Inflammatory macrophage treated with lipopolysaccharide for 1 hour (primary cell): ENCODE measurements at regions not wholly inside any gene's neighbourhood (a gene's known extent, or its start where the extent isn't known, plus 50 kb on each side); places are given as distances from the start of the nearest gene placed in this dataset.
"Not testable (repeated sequence)": the region's sequence is repeated elsewhere in the genome, so short reads cannot be mapped to it uniquely, and the experiment has no call there.

Source experiments
- DNase-seq, 2 donors: peaks; one replicate each; pipeline ENCODE4 v3.0.0-alpha.2; 2020 to 2022

DNA sequence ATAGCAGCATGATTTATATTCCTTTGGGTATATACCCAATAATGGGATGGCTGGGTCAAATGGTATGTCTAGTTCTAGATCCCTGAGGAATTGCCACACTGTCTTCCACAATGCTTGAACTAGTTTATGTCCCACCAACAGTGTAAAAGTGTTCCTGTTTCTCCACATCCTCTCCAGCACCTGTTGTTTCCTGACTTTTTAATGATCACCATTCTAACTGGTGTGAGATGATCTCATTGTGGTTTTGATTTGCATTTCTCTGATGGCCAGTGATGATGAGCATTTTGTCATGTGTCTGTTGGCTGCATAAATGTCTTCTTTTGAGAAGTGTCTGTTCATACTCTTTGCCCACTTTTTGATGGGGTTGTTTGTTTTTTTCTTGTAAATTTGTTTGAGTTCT is 54.0 kb upstream of the GPR89A start:
- DNase-seq: not testable (repeated sequence)

DNA sequence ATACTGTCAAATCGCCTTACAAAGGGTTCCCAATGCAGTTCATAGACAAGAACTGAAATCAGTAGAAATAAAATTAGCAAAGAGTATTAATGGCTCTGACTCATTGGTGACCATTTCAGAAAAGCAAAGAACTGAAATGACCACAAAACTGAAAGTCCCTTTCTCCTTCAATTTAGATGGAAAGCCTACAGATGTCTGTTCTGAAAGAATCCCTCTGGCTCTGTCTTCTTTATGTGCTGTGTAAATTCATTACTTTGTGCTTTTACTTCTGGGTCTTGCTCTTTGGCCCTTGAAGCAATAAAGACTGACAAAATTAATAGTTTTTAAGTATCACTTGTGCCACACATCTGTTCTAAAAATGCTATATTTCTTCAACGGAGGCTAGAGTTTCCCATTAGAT is 62.7 kb upstream of the GPR89A start:
- no peak for DNase-seq

DNA sequence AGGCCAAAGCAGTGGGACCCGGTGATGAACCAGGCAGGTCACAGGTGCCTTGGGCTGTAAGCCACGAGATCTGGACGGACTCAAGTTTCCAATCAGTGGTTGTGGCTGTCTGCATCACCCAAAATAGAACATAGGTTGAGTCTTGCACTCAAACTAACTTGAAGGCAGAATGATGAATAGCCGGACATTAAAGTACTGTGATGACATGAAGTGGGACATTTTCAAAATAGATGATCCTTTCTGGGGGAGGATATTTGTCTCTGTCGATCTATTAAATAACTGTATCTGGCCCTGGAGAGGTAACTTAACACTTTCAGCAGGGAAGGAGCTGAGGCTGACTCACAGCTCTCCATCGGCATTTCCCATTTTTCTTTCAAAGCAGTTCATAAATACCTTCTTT is 66.1 kb upstream of the GPR89A start:
- DNase-seq: not testable (repeated sequence)

DNA sequence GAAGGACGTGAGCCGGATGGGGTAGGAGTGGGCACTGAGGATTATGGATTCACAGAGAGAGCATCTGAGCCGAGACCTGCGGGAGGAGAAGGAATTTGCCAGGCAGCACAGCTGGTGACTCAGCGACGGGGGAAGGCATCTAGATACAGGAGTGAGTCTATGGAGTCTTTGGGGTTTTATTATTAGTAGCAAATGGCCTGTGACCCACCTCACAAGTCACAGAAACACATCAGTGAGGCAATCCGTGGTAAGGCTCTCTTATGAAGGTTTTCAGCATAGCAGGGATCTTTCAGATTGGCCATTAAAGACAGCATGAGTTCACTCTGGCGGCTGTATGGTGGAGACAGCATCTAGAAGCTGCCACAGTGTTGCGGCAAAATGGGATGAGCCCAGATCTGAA is 66.5 kb upstream of the GPR89A start:
- DNase-seq: not testable (repeated sequence)

DNA sequence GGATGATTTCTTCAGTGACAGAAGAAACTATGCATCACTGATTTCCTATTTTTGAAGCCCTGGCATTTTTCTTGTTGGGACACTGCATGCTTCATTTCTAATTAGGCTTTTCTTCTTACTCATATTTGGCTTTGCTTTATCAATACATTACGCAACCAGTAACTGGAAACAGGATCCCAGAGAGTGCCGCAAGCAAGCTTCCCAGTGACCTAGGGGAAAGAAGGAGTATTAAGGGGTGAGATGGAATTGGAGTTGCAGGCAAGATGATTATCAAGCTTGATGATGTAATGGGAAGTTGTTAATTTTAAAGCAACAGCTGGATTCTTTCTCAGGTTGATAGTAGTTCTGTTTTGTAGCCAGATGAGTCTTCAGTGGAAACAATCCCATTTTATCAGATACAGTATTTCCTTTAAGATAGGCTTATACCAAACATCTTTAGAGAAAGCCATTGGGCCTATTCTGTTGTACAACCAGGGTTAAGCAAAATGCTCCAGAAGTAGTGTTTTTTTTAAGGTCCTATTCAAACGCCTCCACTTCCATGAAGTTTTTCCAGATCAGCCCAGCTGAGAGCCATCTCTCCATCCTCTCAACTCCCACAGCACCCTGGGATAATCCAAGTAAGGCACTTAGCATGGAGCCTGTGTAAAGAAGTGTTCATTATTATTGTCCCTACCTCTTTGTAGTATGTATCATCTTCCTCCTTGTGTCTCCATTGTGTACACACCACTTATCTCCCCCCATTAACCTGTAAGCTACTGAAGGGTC is 69.5 kb upstream of the GPR89A start:
- not testable (repeated sequence) for DNase-seq

DNA sequence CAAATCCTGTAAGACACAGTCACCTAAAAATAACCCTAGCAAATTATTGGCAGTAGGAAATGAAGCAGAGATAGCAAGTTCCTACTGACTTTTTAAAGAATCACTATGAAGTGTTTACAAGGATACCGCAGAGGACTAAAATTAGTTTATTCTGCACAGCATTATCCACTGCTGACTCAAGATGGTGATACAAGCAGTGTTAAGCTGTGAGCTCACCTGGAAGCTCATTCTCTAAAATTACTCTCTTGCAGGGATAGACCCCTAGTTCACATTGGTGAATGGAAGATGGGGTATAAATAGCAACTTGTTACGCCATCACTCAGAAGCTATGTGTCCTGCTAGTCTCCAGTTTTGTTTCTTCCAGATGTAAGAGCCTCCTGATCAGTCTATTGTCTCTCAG is 70.8 kb upstream of the GPR89A start:
- not testable (repeated sequence) for DNase-seq

DNA sequence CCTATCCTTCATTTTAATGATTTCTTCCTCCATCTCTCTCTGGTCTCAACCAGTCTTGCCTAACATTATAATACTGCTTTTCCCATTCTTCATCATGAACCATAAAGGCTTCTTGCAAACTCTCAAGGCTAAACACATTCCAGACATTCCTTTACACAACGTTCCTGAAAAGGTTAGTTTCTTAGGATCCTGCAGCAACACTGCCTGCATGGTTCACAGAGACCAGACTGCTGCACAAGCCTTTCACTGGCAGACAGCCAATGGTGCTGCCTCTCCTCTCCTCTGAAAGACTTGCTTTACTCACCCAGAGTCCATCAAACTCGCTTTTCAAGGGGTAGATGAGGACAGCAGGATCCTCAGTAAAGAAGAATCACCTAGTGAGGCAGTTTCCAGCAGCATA is 72.3 kb upstream of the GPR89A start:
- DNase-seq: not testable (repeated sequence)

DNA sequence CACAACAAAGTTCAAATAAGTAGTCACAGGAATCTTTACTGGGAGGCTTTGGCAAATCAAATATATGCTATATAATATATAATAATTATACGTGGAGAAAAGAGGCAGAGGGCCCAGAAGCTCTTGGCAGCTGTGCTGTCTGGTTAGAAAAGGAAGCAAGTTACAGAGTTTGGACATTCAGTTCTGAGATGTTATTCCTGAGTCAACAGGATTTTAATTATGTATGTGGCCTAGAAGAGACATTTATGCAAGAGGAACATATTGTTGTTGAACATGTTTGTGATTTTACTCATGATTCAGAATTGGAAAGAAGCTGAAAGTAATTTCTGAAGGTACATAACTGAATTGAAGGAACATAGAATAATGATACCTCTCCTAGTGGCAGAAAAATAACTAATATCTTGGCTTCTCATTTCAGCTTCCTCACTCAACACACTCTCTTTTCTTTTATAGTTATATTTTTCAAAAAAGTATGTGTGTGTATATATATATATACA is 79.7 kb upstream of the GPR89A start:
- DNase-seq: not testable (repeated sequence)

DNA sequence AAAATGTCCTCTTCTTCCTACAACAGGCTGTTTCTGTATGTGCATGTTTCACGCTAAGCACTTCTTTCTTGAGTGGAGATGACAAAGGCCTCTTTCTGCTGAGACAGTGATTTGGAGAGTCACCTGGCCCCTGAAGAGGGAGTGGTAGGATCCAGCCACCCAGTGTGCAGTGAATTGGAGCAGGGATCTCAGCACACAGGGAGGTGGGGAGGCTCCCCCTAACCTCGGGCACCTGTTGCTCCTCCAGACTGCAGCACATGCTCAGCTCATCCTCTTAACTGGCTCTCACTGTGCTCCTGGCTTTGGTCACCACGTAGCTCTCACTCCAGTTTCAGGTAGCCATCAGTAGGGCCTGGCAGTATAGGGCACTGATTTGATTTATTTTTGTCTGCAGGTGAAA is 87.6 kb upstream of the GPR89A start:
- not testable (repeated sequence) for DNase-seq

DNA sequence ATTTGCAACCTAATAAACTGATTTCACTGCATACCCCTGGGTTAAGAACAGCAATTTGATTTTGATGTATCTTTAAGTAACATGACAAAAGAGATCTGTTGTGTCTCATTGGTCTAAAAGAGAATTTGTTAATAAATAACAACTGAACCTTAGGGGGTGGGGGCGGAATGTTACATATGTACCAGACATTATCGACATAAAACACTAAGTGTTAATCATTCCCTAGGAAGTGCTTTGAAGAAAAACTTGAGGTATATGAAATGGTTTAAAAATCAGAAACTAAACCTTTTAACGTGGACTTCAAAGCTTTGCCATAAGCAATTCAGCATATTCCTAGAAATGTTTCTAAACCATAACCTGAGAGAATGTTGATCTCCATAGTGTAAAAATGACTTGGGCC is 88.5 kb upstream of the GPR89A start:
- DNase-seq: not testable (repeated sequence)

DNA sequence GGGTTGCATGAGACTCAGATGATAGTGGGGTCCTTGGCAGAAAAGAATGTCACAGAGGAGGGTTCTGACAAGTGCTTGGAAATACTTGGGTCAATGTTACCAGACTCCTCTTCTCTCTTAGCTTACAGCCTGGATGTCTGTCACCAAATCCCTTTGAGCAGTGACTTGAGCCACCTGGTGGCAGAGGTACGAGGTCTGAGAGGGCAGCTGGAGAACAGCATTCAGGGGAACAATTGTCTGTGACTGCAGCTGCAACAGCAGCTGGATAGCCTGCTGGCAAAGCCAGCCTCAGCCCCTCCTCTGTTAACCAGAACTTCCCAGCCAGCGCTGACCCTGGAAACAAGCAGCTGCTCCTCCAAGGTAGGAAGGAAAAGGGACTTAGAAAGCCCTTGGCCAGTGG is 87.6 kb upstream of the NBPF20 start:
- not testable (repeated sequence) for DNase-seq

DNA sequence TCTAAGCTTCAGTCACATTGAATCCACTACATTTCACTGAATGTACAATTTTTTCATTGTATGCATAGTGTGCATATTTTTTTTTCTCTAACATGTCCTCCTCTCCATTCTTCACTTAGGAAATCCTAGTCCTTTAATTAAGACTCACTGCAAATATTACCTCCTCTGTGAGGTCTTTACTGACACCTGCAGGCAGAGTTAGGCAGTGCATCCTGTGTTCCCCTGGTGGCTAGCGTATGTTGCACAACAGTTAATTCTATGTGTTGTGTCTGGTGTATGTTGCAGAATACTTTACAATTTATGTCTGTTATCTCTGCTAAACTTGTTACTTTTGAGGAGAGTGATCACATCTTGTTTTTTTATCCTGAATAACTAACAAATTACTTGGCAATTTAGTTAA is 82.7 kb upstream of the NBPF20 start:
- not testable (repeated sequence) for DNase-seq

DNA sequence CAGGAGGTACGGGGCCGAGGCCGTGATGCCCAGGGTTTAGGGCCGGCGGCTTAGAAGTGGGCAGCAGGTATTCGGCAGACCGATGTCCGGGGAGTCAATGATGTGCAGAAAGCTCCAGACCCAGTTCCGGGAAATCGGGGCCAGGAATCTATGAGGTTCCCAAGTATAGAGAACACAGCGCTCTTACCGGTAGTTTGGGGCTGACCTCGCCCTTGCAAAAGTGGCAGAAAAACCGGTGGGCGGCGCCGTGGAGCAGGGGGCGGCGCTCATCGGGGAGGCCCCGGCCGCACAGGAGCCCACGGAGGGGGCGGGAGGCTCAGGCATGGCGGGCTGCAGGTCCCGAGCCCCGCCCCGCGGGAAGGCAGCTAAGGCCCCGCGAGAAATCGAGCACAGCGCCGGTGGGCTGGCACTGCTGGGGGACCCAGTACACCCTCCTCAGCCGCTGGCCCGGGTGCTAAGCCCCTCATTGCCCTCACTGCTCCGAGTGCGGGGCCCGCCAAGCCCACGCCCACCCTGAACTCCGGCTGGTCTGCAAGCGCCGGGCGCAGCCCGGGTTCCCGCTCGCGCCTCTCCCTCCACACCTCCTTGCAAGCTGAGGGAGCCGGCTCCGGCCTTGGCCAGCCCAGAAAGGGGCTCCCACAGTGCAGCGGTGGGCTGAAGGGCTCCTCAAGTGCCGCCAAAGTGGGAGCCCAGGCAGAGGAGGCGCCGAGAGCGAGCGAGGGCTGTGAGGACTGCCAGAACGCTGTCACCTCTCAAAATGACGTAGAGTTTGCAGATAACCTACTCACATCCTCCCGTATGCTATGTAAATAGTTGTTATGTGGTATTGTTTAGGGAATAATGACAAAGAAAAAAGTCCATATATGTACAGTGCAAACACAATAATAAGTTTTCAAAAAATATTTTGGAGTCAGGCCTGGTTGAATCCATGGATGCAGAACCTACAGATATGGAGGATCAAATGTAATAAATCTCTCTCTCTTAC is 80.6 kb upstream of the NBPF20 start:
- DNase-seq: not testable (repeated sequence)

DNA sequence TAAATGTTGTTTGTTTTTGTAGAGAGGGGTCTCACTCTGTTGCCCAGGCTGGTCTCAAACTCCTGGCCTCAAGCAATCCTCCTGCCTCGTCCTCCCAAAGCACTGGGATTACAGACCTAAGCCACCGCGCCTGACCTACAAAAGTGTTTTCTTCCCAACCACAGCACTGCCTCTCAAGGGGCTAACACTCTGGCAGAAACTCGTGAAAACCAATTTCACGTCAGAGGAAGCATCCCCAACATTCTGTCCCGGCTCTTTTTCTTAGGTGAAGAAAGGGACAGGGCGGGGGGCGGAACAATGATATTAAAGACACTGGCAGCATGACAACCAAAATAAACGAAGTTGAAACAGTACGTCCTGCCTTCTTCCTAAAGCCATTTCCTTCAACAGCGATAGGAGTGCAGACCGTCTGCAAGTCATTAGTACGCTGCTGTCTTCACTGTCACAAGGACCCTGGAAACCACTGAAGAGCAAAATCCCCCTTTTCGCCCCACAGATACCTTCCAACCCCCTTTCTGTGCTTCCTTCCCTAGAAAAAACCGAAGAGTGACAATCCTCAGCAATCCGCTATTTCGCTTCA is 79.5 kb upstream of the NBPF20 start:
- not testable (repeated sequence) for DNase-seq

DNA sequence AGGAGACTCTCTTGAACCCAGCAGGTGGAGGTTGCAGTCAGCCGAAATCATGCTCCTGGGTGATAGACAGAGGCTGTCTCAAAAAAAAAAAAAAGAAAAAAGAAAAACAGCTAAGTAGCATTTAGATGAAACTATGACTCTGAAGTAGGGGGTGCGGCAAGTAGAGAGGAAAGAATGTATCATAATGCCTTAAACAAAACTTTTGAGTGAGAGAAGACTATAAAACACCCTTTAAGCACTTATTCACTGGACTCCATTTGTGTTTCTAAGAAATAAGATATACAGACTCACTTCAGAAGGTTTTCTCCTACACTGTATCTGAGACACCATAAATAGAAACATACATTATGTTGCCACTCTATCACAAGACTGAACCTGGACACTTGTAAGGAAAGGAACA is 78.9 kb upstream of the NBPF20 start:
- not testable (repeated sequence) for DNase-seq

DNA sequence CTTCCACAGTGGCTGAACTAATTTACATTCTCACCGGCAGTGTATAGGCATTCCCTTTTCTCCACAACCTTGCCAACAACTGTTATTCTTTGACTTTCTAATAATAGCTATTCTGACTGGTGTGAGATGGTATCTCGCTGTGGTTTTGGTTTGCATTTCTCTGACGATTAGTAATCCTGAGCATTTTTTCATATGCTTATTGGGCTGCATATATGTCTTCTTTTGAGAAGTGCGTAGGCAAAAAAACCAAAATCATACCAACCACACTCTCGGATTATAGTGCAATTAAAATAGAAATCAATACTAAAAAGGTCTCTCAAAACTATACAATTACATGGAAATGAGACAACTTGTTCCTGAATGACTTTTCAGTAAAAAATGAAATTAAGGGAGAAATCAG is 74.8 kb upstream of the NBPF20 start:
- DNase-seq: not testable (repeated sequence)

DNA sequence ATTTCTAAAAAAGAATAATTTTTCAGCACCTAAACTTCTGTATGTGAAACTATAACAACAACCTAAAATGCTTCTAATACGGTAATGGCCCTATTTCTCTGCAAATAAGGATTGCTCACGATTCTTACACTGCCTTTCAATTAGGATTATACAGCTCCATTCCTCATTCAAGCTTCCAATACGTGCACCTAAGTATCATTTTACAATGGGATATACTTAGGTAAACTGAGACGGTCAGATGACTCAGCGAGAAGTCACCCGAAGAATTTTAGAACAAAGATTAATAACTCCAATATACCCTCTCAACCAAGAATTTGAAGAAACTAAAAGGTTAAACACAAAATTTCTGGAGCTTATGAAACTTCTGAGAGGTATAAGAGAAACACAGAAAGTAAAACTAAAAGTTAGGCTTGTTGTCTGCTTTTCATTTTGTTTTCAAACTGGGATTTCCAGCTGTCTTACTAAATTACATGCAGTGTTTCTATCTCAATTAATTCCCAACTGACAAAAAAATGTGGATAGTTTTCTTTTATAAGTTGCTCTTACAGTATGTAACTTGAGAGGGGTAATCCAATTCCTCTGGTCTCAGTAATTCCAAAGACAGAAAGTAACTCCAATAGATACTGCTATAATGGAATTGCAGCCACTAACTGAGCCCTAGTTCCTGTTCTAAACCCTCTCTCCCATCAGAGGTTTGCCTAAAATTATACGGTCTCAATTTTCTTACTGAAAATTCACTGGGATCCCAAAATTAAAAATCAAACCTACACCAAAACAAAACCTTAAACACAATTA is 69.9 kb upstream of the NBPF20 start:
- DNase-seq: not testable (repeated sequence)

DNA sequence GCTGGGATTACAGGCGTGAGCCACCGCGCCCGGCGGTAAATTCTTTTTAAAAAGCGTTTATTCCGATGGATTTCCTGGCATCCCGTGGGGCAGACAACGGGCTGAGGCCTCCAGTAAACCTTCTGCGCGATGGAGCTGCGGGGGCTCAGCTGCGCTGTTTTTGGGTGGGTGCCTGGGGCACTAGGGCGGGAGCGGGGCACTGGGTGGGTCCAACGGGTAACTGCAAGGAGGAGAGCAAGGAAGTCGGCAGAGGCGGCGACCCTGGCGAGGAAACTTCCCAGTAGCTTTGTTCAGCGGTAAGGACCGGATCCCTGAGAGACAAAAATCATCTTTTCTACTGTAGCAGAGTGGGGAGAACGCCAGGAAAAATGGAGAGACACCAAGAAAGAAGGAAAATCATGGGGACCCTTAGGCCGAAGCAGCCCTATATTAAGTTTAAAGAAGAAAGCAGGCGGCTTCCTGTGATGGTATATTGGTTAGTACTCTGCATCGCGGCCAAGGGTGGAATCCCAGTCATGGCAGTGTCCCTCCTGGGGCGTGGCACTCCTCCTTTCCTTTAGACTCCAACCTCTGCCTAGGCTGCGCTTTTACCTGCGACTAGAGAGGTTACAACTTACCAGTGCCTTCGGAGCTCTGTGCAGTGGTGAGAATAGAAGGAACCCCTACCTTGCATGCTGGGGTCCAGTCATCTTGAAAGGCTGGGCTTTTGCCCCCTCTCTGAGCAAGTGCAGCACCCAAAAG is 63.0 kb upstream of the NBPF20 start:
- not testable (repeated sequence) for DNase-seq

DNA sequence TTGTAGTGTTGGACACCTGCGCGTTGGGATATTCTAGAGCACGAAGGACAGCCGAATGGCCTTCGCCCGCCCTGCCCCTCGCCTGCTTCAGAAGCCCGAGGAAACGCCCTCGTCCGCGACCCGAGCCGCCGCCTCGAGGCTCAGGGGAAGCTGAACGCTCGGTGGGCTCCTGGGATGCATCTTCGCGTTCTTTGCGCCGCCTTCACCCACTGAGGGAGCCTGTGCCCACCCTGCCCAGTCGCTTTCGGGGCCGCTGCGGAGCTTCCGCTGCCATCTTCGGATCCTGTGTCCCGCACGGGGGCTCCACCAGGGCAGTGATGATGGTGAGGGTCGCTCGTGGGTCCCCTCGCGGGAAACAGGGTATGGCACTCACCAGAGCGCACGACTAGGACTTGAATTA is 61.8 kb upstream of the NBPF20 start:
- not testable (repeated sequence) for DNase-seq

DNA sequence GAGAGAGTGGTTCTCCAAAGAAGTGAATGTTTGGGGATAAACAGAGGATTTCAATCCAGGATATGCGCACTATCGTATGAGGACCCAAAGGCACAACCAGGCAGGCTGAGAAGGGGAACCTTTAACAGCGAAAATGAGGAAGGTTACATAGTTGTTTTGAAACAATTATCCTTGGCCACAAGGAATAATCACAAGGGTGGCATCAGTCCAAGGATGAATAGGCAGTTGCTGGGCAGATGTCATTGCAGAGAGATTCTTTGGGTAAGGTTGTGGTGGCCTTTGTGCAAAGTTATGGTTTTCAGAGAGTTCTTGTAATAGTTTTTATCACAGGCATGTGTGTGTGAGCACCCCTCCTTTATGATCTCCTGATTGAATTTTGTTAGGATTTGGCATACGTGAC is 58.9 kb upstream of the NBPF20 start:
- DNase-seq: peak; percentile 33 to 42

DNA sequence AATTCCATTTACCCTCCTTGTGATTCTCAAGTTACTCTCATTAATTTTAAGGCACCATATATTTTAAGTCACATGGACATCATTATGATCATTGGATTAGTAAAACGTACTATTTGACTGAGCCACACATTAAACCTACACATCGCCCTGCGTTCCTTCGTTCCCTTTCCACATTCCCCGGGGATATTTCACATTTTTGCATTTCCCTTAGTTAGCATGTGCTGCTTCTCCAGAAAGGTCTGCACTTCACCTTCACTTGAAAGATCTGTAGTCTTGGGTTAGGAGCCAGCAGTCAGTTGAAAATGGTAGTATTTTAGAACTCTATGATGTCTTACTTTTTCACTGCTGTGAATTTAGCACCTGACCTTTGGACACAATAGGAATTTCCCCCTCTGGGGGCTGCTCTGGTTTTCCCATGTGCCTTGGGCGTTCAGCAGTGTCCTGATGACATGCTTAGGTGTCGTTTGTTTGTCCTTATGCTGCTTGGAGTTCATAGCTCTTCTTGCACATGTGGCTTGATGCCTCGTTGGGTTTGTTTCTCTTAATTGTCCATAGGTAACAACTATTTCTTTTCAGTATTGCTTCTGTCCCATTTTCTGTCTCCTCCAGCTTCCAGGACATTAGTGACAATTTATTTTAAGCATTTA is 56.9 kb upstream of the NBPF20 start:
- DNase-seq: not testable (repeated sequence)
